K562 (cell line): ENCODE measurements at regions not wholly inside any gene's neighbourhood (a gene's known extent, or its start where the extent isn't known, plus 50 kb on each side); places are given as distances from the start of the nearest gene placed in this dataset.
A peak's percentile ranks its signal among the peaks of the same experiment; 100 is the strongest.

Experiments
- ELK3 ChIP-seq: fragments of 450-650 bp; formaldehyde crosslinking; IDR thresholded peaks from 2 replicates; pipeline ENCODE4 v1.4.0; 2020; ENCODE audit warnings: mild to moderate bottlenecking
- LEF1 ChIP-seq: fragments of 450-650 bp; IDR thresholded peaks from 2 replicates; pipeline ENCODE4 v1.6.1; 2016; ENCODE audit warnings: mild to moderate bottlenecking
- MEIS2 ChIP-seq: fragments of 450-650 bp; IDR thresholded peaks from 2 replicates; pipeline ENCODE4 v1.6.1; 2014; ENCODE audit warnings: mild to moderate bottlenecking; ENCODE audit not compliant: partially characterized antibody
- PBX2 ChIP-seq, 2 experiments: IDR thresholded peaks in 1 of 2; conservative IDR thresholded peaks in 1 of 2; 2 replicates each; pipeline ENCODE4 v1.6.1; 2016; ENCODE audit warnings: low read depth in 2 of 2, mild to moderate bottlenecking in 1 of 2, missing compliant biosample characterization in 1 of 2, missing genetic modification characterization in 1 of 2, moderate library complexity in 1 of 2
- POLR2A ChIP-seq: fragments of 450-650 bp; conservative IDR thresholded peaks from 2 replicates; pipeline ENCODE4 v1.6.1; 2016
- SPI1 ChIP-seq: IDR thresholded peaks from 2 replicates; pipeline ENCODE4 v1.6.1; 2011; ENCODE audit warnings: low read depth, low read length, control low read depth, borderline replicate concordance

- no peak for TF ChIP-seq PBX2 (CRISPR knock-in tag; IDR thresholded peaks at IDR 0.05; ENCODE audit: low read depth)
- peak; percentile 91 for TF ChIP-seq PBX2 (tag; conservative IDR thresholded peaks at IDR 0.05; ENCODE audit: low read depth)
- TF ChIP-seq MEIS2, result peak; percentile 83
- no peak for TF ChIP-seq SPI1
- no peak for TF ChIP-seq ELK3 (CRISPR knock-in tag)
- TF ChIP-seq POLR2A, result no peak
- TF ChIP-seq LEF1, result peak; percentile 32; the same call in 1 of the 2 replicates
Measured at GRCh38 chr18:55097456-55098170, 138.4 kb upstream of the CCDC68 start (continued).
